ENCODE measurements at regions not wholly inside any gene's neighbourhood (a gene's known extent, or its start where the extent isn't known, plus 50 kb on each side); places are given as distances from the start of the nearest gene placed in this dataset.

DNA sequence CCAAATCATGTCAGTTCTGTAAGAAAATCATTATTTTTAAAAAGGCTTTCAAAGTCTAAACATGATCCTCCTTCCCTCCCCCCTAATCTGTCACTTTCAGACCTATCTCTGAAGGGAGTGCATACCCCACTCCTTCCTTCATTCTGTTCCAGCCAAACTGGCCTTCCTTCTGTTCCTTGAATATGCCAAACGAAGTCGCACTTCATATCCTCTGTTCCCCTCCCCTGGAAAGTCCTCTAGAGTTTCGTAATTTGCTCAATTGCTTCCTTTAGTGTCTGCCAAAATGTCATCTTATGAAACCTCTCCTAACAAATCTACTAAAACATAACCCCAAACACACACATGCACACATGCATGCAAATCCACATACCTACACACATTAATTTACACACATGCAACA is 69.5 kb upstream of the TUSC7 start:
- no peak for DNase-seq

DNA sequence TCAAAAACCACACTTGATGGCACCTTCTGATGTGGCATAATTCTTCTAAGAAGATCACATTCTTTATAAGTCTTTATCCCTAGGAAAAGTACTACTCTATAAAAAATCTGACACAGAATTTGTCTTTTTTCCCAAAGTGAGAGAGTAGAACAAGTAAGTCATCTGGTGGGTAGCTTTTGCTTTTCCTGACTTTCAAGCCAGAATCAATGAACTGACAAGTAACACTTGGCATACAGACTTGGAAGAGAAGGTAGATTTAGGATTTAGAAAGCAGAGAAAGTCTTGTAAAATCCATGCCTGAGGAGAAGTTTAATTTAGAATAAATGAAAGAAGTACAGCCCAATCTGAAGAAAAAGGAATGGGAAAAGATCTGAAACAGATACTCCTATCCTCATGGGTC is 66.6 kb upstream of the TUSC7 start:
- DNase-seq: no peak

DNA sequence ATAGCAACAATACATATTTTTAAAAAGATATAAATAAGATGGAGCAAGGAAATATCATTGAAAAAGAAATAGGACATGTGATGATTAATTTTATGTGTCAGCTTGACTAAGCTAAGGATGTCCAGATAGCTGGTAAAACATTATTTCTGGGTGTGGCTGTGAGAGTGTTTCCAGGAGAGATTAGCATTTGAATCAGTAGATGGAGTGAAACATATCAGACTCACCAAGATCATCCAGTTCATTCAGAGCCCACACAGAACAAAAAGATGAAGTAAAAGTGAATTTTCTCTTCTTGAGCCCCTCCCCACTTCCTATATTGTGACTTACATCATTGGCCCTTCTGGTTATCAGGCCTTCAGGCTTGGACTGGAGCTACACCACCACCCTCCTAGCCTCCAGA is 61.6 kb upstream of the TUSC7 start:
- no peak for DNase-seq

All from left kidney (tissue), 1 donor.